ENCODE measurements at regions not wholly inside any gene's neighbourhood (a gene's known extent, or its start where the extent isn't known, plus 50 kb on each side); places are given as distances from the start of the nearest gene placed in this dataset.

DNA sequence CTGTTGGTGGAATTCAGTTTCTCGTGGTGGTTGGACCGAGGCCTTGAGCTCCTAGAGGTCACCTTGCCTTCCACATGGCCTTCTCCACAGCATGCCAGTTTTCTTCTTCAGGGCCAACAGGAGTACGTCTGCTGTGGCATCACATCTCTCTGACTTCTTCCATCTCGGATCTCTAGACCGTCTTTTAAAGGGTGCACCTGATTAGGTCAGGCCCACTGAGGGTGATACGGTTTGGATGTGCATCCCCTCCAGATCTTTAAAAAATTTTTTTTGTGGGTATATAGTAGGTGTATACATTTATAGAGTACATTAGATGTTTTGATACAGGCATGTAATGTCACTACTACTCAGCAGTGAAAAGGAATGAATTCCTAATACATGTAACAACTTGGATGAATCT, 58.3 kb upstream of the BRD7 start:
- CTCF ChIA-PET, result no interaction called here
- no TSS peak for BruUV-seq (replicated peaks)

DNA sequence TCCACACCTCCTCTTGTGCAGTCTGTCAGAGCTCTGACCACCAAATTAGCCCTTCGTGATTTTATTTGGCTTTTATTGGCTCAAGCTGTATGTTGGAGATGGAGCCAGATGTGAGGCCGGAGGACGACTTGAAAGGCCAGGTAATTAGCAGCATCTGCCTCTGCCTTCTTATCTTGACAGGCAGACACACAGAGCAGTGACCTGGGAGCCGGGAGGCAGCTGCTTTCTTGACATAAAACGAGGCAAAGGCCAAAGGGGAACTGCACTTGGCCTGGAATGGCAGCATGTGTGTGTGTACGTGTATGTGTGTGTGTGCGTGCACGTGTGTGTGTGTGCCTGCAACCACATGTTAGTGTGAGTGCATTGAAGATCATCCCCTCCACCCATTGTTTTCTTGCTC, 56.9 kb upstream of the BRD7 start:
- Histone ChIP-seq H3K27ac (ENCODE audit: low read depth, low read length, poor library complexity, severe bottlenecking) (no peak overlapping the region), H3K4me3 (ENCODE audit: low read depth, low read length, poor library complexity, severe bottlenecking) (no peak overlapping the region), H3K9me3 (ENCODE audit: low read depth, low read length, poor library complexity, severe bottlenecking) (no peaks in the 10 kb centered on the region), H3K36me3 (ENCODE audit: insufficient read depth, low read length, poor library complexity, severe bottlenecking) (no peaks in the 10 kb centered on the region), H3K4me1 (ENCODE audit: insufficient read depth, low read length, poor library complexity, severe bottlenecking) (no peaks in the 10 kb centered on the region), H3K27me3 (replicated peaks; ENCODE audit: insufficient read depth, low read depth, low read length, poor library complexity) (peaks cover 1% of the 10 kb centered on the region)
- DNase-seq (ENCODE audit: low spot score), result no peak
- TF ChIP-seq, protein P1, sequence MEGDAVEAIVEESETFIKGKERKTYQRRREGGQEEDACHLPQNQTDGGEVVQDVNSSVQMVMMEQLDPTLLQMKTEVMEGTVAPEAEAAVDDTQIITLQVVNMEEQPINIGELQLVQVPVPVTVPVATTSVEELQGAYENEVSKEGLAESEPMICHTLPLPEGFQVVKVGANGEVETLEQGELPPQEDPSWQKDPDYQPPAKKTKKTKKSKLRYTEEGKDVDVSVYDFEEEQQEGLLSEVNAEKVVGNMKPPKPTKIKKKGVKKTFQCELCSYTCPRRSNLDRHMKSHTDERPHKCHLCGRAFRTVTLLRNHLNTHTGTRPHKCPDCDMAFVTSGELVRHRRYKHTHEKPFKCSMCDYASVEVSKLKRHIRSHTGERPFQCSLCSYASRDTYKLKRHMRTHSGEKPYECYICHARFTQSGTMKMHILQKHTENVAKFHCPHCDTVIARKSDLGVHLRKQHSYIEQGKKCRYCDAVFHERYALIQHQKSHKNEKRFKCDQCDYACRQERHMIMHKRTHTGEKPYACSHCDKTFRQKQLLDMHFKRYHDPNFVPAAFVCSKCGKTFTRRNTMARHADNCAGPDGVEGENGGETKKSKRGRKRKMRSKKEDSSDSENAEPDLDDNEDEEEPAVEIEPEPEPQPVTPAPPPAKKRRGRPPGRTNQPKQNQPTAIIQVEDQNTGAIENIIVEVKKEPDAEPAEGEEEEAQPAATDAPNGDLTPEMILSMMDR (conservative IDR thresholded peaks at IDR 0.05; ENCODE audit: low read depth, low read length), result no peak
- no peak for TF ChIP-seq EZH2 (IDR thresholded peaks at IDR 0.05; ENCODE audit: borderline replicate concordance, low read depth, low read length, poor library complexity, severe bottlenecking)
- BruUV-seq (replicated peaks), result no TSS peak
- ChIA-PET POLR2A (ENCODE audit: low non-redundant PET) (no interaction called here), CTCF (no interaction called here)
- intact Hi-C loops (cut with micrococcal nuclease; ENCODE audit: unreplicated experiment), result no loop called here

More for the DNA sequence above, 58.3 kb upstream of the BRD7 start:
- POLR2A ChIA-PET (ENCODE audit: low non-redundant PET), result no interaction called here
- intact Hi-C loops (cut with micrococcal nuclease; ENCODE audit: unreplicated experiment), result no loop called here
- TF ChIP-seq EZH2 (IDR thresholded peaks at IDR 0.05; ENCODE audit: borderline replicate concordance, low read depth, low read length, poor library complexity, severe bottlenecking), result no peak
- TF ChIP-seq, protein P1 (conservative IDR thresholded peaks at IDR 0.05; ENCODE audit: low read depth, low read length), result no peak
- H3K36me3 ChIP-seq (ENCODE audit: insufficient read depth, low read length, poor library complexity, severe bottlenecking), result no peaks in the 10 kb centered on the region
- H3K27me3 ChIP-seq (replicated peaks; ENCODE audit: insufficient read depth, low read depth, low read length, poor library complexity), result peaks cover 12% of the 10 kb centered on the region
- no peak for DNase-seq (ENCODE audit: low spot score)
- no peak overlapping the region for H3K27ac ChIP-seq (ENCODE audit: low read depth, low read length, poor library complexity, severe bottlenecking)
- H3K4me3 ChIP-seq (ENCODE audit: low read depth, low read length, poor library complexity, severe bottlenecking), result no peak overlapping the region
- H3K9me3 ChIP-seq (ENCODE audit: low read depth, low read length, poor library complexity, severe bottlenecking), result no peaks in the 10 kb centered on the region
- H3K4me1 ChIP-seq (ENCODE audit: insufficient read depth, low read length, poor library complexity, severe bottlenecking), result no peaks in the 10 kb centered on the region

DNA sequence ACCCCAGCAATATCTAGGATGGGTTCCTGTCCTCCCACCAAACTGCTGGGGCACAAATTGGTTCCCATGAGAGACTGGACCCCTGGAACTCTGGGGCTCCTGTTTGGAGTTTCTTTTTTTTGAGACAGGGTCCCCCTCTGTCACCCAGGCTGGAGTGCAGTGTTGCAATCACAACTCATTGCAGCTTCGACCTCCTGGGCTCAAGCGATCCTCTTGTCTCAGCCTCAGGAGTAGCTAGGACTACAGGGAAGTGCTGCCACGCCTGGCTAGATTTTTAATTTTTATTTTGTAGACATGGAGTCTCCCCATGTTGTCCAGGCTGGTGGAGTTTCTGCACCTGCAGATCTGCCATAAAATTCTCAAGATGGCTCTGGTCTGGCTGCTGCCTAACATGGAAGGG, 56.3 kb upstream of the BRD7 start:
- CTCF ChIA-PET, result no interaction called here
- TF ChIP-seq, protein P1 (conservative IDR thresholded peaks at IDR 0.05; ENCODE audit: low read depth, low read length), result no peak
- TF ChIP-seq EZH2 (IDR thresholded peaks at IDR 0.05; ENCODE audit: borderline replicate concordance, low read depth, low read length, poor library complexity, severe bottlenecking), result no peak

More for the DNA sequence above, 56.3 kb upstream of the BRD7 start:
- no peaks in the 10 kb centered on the region for H3K4me1 ChIP-seq (ENCODE audit: insufficient read depth, low read length, poor library complexity, severe bottlenecking)
- H3K36me3 ChIP-seq (ENCODE audit: insufficient read depth, low read length, poor library complexity, severe bottlenecking), result no peaks in the 10 kb centered on the region
- no peak for DNase-seq (ENCODE audit: low spot score)
- BruUV-seq (replicated peaks), result no TSS peak
- H3K9me3 ChIP-seq (ENCODE audit: low read depth, low read length, poor library complexity, severe bottlenecking), result no peaks in the 10 kb centered on the region
- H3K27me3 ChIP-seq (replicated peaks; ENCODE audit: insufficient read depth, low read depth, low read length, poor library complexity), result no peaks in the 10 kb centered on the region
- no peak overlapping the region for H3K4me3 ChIP-seq (ENCODE audit: low read depth, low read length, poor library complexity, severe bottlenecking)
- H3K27ac ChIP-seq (ENCODE audit: low read depth, low read length, poor library complexity, severe bottlenecking), result no peak overlapping the region
- POLR2A ChIA-PET (ENCODE audit: low non-redundant PET), result no interaction called here
- intact Hi-C loops (cut with micrococcal nuclease; ENCODE audit: unreplicated experiment), result no loop called here
